HepG2 (cell line): ENCODE measurements at regions not wholly inside any gene's neighbourhood (a gene's known extent, or its start where the extent isn't known, plus 50 kb on each side); places are given as distances from the start of the nearest gene placed in this dataset.

Experiments used
- ATAC-seq: fragments of 200-7000 bp; cut with Tn5 transposase; 3 replicates; pipeline ENCODE4 v1.9.1; 2020; ENCODE audit warnings: mild to moderate bottlenecking, moderate library complexity
- BruUV-seq: library from RNA; stranded (reverse); fragments of 400-500 nt; replicated peaks from 2 replicates; lab custom pipeline; 2021; lab: Mats Ljungman, UMichigan
- CTCF ChIA-PET: fragments of 300-600 bp; formaldehyde crosslinking; extraction: SDS; loops from one replicate; lab custom pipeline; 2021; ENCODE audit warnings: low total read pairs, inconsistent platforms, low intra/inter-chr PET ratio; lab: Yijun Ruan, JAX
- POLR2A ChIA-PET: fragments of 350-600 bp; sonication (Branson Sonifier 250); formaldehyde crosslinking; loops from one replicate; lab custom pipeline; 2020; ENCODE audit warnings: antibody characterized with exemption, inconsistent platforms; lab: Yijun Ruan, JAX
- DNase-seq: peaks from one replicate; pipeline ENCODE4 v3.0.0-alpha.2; 2015; ENCODE audit warnings: low spot score
- FAIRE-seq: peaks from 3 replicates; lab custom pipeline; 2011; peaks lifted over from hg19 to GRCh38; lab: Jason Lieb, UNC
- H2AFZ ChIP-seq: one replicate; pipeline ENCODE4 v1.6.1; 2011; ENCODE audit warnings: low read length, inconsistent platforms
- H3K27ac ChIP-seq: fragments of 300-600 bp; 3 replicates; pipeline ENCODE4 v1.8.0; 2011; ENCODE audit warnings: mixed run types, mild to moderate bottlenecking, mixed read lengths, low read length, inconsistent platforms; ENCODE audit not compliant: insufficient read depth; ENCODE audit errors: extremely low read length
- H3K27me3 ChIP-seq, 2 experiments: fragments of 200-600 bp in 1 of 2; 2 replicates in 1 of 2; 3 replicates in 1 of 2; pipeline versions ENCODE4 v1.6.0 to v1.8.0; 2011; ENCODE audit warnings: low read length in 2 of 2, mild to moderate bottlenecking in 2 of 2, moderate library complexity in 2 of 2, inconsistent platforms in 1 of 2; ENCODE audit not compliant: insufficient read depth in 2 of 2, control insufficient read depth in 1 of 2
- H3K36me3 ChIP-seq, 2 experiments: fragments of 200-600 bp in 1 of 2; replicated peaks in 1 of 2; 2 replicates in 1 of 2; 3 replicates in 1 of 2; pipeline versions ENCODE4 v1.5.1 to v1.8.0; 2011; ENCODE audit warnings: low read length in 2 of 2, inconsistent platforms in 1 of 2; ENCODE audit not compliant: insufficient read depth in 2 of 2, control insufficient read depth in 1 of 2
- H3K4me1 ChIP-seq: 2 replicates; pipeline ENCODE4 v1.5.1; 2012; ENCODE audit warnings: low read length, inconsistent platforms; ENCODE audit not compliant: insufficient read depth
- H3K4me2 ChIP-seq: 2 replicates; pipeline ENCODE4 v1.6.0; 2011; ENCODE audit warnings: low read depth, low read length, inconsistent platforms
- H3K4me3 ChIP-seq, 3 experiments: fragments of 200-600 bp in 1 of 3; sonication (generic), shearing (Covaris generic) in 1 of 3; replicated peaks in 1 of 3; 2 replicates each; pipeline ENCODE4 v1.5.1; 2011 to 2016; ENCODE audit warnings: low read length in 3 of 3, inconsistent platforms in 2 of 3, low read depth in 2 of 3, mild to moderate bottlenecking in 2 of 3, control low read depth in 1 of 3, mixed read lengths in 1 of 3; ENCODE audit not compliant: insufficient read depth in 1 of 3
- H3K79me2 ChIP-seq: one replicate; pipeline ENCODE4 v1.6.1; 2011; ENCODE audit warnings: low read length, inconsistent platforms; ENCODE audit not compliant: insufficient read depth
- H3K9ac ChIP-seq: 2 replicates; pipeline ENCODE4 v1.6.0; 2011; ENCODE audit warnings: mild to moderate bottlenecking, low read depth, low read length, inconsistent platforms; ENCODE audit not compliant: insufficient read depth
- H3K9me3 ChIP-seq: 2 replicates; pipeline ENCODE4 v1.5.1; 2012; ENCODE audit warnings: mild to moderate bottlenecking, low read length
- H4K20me1 ChIP-seq: 2 replicates; pipeline ENCODE4 v1.6.0; 2011; ENCODE audit warnings: inconsistent platforms, mild to moderate bottlenecking, low read length, moderate library complexity; ENCODE audit not compliant: insufficient read depth
- CAMTA2 ChIP-seq: sonication (generic); formaldehyde crosslinking; IDR thresholded peaks from 2 replicates; pipeline ENCODE4 v1.4.0; 2020; ENCODE audit warnings: mild to moderate bottlenecking, missing genetic modification reagents, borderline replicate concordance
- DPF2 ChIP-seq: sonication (generic); formaldehyde crosslinking; IDR thresholded peaks from 2 replicates; pipeline ENCODE4 v1.4.0; 2020; ENCODE audit warnings: mild to moderate bottlenecking, low read depth, missing genetic modification reagents, borderline replicate concordance
- HNRNPH1 ChIP-seq: fragments of 200-400 bp; formaldehyde crosslinking; optimal IDR thresholded peaks from 2 replicates; pipeline ENCODE3; 2017; ENCODE audit warnings: mild to moderate bottlenecking, low read depth, low read length
- HNRNPK ChIP-seq: fragments of 200-400 bp; formaldehyde crosslinking; IDR thresholded peaks from 2 replicates; pipeline ENCODE4 v1.6.1; 2018; ENCODE audit warnings: low read length, low read depth, moderate library complexity, mild to moderate bottlenecking; ENCODE audit not compliant: poor library complexity, severe bottlenecking
- KDM5A ChIP-seq: fragments of 200-600 bp; sonication (generic); IDR thresholded peaks from 2 replicates; pipeline ENCODE4 v1.7.0; 2018; ENCODE audit warnings: antibody characterized with exemption, mild to moderate bottlenecking, low read length, borderline replicate concordance
- SCMH1 ChIP-seq: sonication (generic); formaldehyde crosslinking; IDR thresholded peaks from 2 replicates; pipeline ENCODE4 v1.9.0; 2021; ENCODE audit warnings: missing genetic modification reagents, mild to moderate bottlenecking, borderline replicate concordance
- SP4 ChIP-seq: sonication (generic); formaldehyde crosslinking; IDR thresholded peaks from 2 replicates; pipeline ENCODE4 v1.8.1; 2023; ENCODE audit warnings: mild to moderate bottlenecking, missing genetic modification reagents
- ZNF660 ChIP-seq: sonication (generic); formaldehyde crosslinking; IDR thresholded peaks from 2 replicates; pipeline ENCODE4 v1.5.1; 2020; ENCODE audit warnings: mild to moderate bottlenecking, low read depth, missing genetic modification reagents, borderline replicate concordance
- WGBS: methylation state at CpG from one replicate; pipeline ENCODE4 v1.1.6; 2017; ENCODE audit warnings: low lambda C conversion rate; 5-methylcytosine and 5-hydroxymethylcytosine counted together
- in situ Hi-C: cut with HindIII; loops from 2 replicates; pipeline ENCODE4 v1.10.0; 2017; ENCODE audit warnings: low pct_unique_long_range_greater_than_20kb; ENCODE audit not compliant: extremely low pct_ligation_motif_present
- intact Hi-C: fragments of 100-400 bp; cut with micrococcal nuclease; formaldehyde crosslinking; loops from one replicate; pipeline ENCODE4 v1.10.0; 2022; ENCODE audit not compliant: unreplicated experiment
- TF ChIP-seq, protein P1 (sequence below): sonication (generic); formaldehyde crosslinking; IDR thresholded peaks from 2 replicates; pipeline ENCODE4 v1.4.0; 2020; ENCODE audit warnings: missing genetic modification reagents, borderline replicate concordance
- TF ChIP-seq, protein P2 (sequence below): IDR thresholded peaks from 2 replicates; pipeline ENCODE4 v1.6.1; 2016; ENCODE audit warnings: mild to moderate bottlenecking

GRCh38 chr3:59430341-59430740 lies 380.5 kb upstream of the CFAP20DC start:
- 11% methylated on average over 7 of the region's 7 CpGs for WGBS
- peaks cover 0 to 17% of the 10 kb centered on the region in 2 experiments; a peak in 2 of 5 replicates for H3K27me3 ChIP-seq
- POLR2A ChIA-PET: no interaction called here

GRCh38 chr3:59429198-59429597 lies 379.4 kb upstream of the CFAP20DC start:
- Histone ChIP-seq H3K79me2 (no peaks in the 10 kb centered on the region), H3K4me3 (no peak overlapping the region), H3K4me2 (no peak overlapping the region), H3K9me3 (no peaks in the 10 kb centered on the region), H2AFZ (no peak overlapping the region), H3K27me3 (peaks cover 0 to 20% of the 10 kb centered on the region in 2 experiments; a peak in 2 of 5 replicates), H4K20me1 (no peaks in the 10 kb centered on the region), H3K27ac (no peak overlapping the region), H3K36me3 (no peaks in the 10 kb centered on the region), H3K4me1 (no peaks in the 10 kb centered on the region), H3K9ac (no peak overlapping the region)
- TF ChIP-seq SP4 (CRISPR knock-in tag) (no peak), ZNF660 (CRISPR knock-in tag) (no peak), CAMTA2 (CRISPR knock-in tag) (no peak), HNRNPH1 (no peak), DPF2 (CRISPR knock-in tag) (no peak)
- TF ChIP-seq, protein P1, sequence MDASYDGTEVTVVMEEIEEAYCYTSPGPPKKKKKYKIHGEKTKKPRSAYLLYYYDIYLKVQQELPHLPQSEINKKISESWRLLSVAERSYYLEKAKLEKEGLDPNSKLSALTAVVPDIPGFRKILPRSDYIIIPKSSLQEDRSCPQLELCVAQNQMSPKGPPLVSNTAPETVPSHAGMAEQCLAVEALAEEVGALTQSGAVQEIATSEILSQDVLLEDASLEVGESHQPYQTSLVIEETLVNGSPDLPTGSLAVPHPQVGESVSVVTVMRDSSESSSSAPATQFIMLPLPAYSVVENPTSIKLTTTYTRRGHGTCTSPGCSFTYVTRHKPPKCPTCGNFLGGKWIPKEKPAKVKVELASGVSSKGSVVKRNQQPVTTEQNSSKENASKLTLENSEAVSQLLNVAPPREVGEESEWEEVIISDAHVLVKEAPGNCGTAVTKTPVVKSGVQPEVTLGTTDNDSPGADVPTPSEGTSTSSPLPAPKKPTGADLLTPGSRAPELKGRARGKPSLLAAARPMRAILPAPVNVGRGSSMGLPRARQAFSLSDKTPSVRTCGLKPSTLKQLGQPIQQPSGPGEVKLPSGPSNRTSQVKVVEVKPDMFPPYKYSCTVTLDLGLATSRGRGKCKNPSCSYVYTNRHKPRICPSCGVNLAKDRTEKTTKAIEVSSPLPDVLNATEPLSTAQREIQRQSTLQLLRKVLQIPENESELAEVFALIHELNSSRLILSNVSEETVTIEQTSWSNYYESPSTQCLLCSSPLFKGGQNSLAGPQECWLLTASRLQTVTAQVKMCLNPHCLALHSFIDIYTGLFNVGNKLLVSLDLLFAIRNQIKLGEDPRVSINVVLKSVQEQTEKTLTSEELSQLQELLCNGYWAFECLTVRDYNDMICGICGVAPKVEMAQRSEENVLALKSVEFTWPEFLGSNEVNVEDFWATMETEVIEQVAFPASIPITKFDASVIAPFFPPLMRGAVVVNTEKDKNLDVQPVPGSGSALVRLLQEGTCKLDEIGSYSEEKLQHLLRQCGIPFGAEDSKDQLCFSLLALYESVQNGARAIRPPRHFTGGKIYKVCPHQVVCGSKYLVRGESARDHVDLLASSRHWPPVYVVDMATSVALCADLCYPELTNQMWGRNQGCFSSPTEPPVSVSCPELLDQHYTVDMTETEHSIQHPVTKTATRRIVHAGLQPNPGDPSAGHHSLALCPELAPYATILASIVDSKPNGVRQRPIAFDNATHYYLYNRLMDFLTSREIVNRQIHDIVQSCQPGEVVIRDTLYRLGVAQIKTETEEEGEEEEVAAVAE (CRISPR knock-in tag): no peak
- ChIA-PET CTCF (no interaction called here), POLR2A (no interaction called here)
- WGBS: 29% methylated on average over 2 of the region's 2 CpGs
- intact Hi-C loops: no loop called here
- in situ Hi-C loops: no loop called here
- ATAC-seq (no peak), FAIRE-seq (no peak), DNase-seq (no peak)
- no TSS peak for BruUV-seq

More at GRCh38 chr3:59430341-59430740, 380.5 kb upstream of the CFAP20DC start:
- FAIRE-seq (no peak), DNase-seq (no peak), ATAC-seq (no peak)
- H3K79me2 ChIP-seq: no peaks in the 10 kb centered on the region
- no peaks in the 10 kb centered on the region for H3K36me3 ChIP-seq
- no peak overlapping the region for H2AFZ ChIP-seq
- intact Hi-C loops: no loop called here
- no peak overlapping the region for H3K9ac ChIP-seq
- no peak for TF ChIP-seq HNRNPK
- TF ChIP-seq, protein P2, sequence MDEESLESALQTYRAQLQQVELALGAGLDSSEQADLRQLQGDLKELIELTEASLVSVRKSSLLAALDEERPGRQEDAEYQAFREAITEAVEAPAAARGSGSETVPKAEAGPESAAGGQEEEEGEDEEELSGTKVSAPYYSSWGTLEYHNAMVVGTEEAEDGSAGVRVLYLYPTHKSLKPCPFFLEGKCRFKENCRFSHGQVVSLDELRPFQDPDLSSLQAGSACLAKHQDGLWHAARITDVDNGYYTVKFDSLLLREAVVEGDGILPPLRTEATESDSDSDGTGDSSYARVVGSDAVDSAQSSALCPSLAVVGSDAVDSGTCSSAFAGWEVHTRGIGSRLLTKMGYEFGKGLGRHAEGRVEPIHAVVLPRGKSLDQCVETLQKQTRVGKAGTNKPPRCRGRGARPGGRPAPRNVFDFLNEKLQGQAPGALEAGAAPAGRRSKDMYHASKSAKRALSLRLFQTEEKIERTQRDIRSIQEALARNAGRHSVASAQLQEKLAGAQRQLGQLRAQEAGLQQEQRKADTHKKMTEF (CRISPR knock-in tag): no peak
- no peak for TF ChIP-seq SCMH1 (CRISPR knock-in tag)
- TF ChIP-seq KDM5A: no peak
- no peak overlapping the region for H3K4me3 ChIP-seq
- CTCF ChIA-PET: no interaction called here
- no peaks in the 10 kb centered on the region for H3K9me3 ChIP-seq
- no peaks in the 10 kb centered on the region for H4K20me1 ChIP-seq
- H3K27ac ChIP-seq: no peak overlapping the region
- in situ Hi-C loops: no loop called here
- no peaks in the 10 kb centered on the region for H3K4me1 ChIP-seq
- no peak overlapping the region for H3K4me2 ChIP-seq
- no TSS peak for BruUV-seq
